ENCODE measurements at regions not wholly inside any gene's neighbourhood (a gene's known extent, or its start where the extent isn't known, plus 50 kb on each side); places are given as distances from the start of the nearest gene placed in this dataset.

DNA sequence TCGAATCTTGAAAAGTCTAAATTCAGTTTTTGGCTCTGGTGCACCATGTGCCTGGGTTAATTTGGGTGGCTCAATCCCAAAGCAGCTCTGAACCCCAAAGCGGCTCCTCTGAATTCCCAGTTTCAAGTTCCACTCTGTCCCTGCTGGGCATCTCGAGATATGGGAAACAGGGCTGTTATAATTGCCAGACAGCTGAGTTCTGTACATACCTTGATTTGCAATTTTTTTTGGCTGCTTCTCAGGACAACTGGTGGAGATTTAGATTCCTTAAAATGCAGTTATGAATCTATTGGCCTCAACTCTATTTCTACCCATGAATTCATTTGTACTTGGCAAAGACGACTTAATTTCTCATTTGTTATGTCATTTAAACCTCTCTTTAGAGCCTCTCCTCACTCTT lies 808.5 kb downstream of the TLE4 start:
- Histone ChIP-seq H4K91ac (replicated peaks; ENCODE audit: insufficient read length, low read length) (no peak overlapping the region), H3K36me3 (ENCODE audit: control insufficient read depth in 2 of 4, insufficient read depth in 4 of 4, low read length in 3 of 4) (no peaks in the 10 kb centered on the region), H3K79me1 (ENCODE audit: low read depth, low read length) (no peaks in the 10 kb centered on the region), H3K4me3 (ENCODE audit: extremely low read depth in 1 of 4, insufficient read depth in 2 of 4, low read depth in 3 of 4, low read length in 4 of 4) (no peak overlapping the region), H3K4ac (replicated peaks; ENCODE audit: insufficient read length, low read depth, low read length) (no peak overlapping the region), H3K27me3 (replicated peaks in 1 of 4; ENCODE audit: control insufficient read depth in 3 of 4, extremely low read depth in 1 of 4, insufficient read depth in 3 of 4, low read length in 3 of 4) (no peaks in the 10 kb centered on the region), H2BK12ac (ENCODE audit: low read depth, low read length) (no peak overlapping the region), H2AFZ (ENCODE audit: low read length) (no peak overlapping the region), H4K8ac (ENCODE audit: extremely low read depth, insufficient read depth, low read length) (no peak overlapping the region), H2BK120ac (replicated peaks; ENCODE audit: low read depth, low read length) (no peak overlapping the region), H3K23ac (ENCODE audit: insufficient read length) (no peak overlapping the region), H3K4me2 (ENCODE audit: insufficient read depth in 1 of 2, low read depth in 2 of 2, low read length in 2 of 2) (no peak overlapping the region), H2BK15ac (ENCODE audit: low read length) (no peak overlapping the region), H3K18ac (ENCODE audit: extremely low read depth, low read length) (no peak overlapping the region), H3K9ac (replicated peaks in 1 of 4; ENCODE audit: extremely low read depth in 1 of 4, low read depth in 3 of 4, low read length in 3 of 4) (no peak overlapping the region), H4K20me1 (replicated peaks in 1 of 2; ENCODE audit: control insufficient read depth in 1 of 2, insufficient read depth in 2 of 2, low read length in 2 of 2) (no peaks in the 10 kb centered on the region), H3K9me3 (ENCODE audit: insufficient read depth in 2 of 2, low read depth in 1 of 2, low read length in 1 of 2) (no peaks in the 10 kb centered on the region), H2BK20ac (ENCODE audit: low read length) (no peak overlapping the region), H3K23me2 (ENCODE audit: low read depth, low read length) (no peaks in the 10 kb centered on the region), H3K56ac (replicated peaks; ENCODE audit: insufficient read length, low read depth, low read length) (no peak overlapping the region), H4K5ac (ENCODE audit: insufficient read length, low read depth, low read length) (no peak overlapping the region), H3K14ac (ENCODE audit: insufficient read length) (no peak overlapping the region), H3K27ac (ENCODE audit: low read depth, low read length) (no peak overlapping the region), H3K79me2 (ENCODE audit: control insufficient read depth in 1 of 2, insufficient read depth in 2 of 2, low read length in 2 of 2) (no peaks in the 10 kb centered on the region), H2AK5ac (ENCODE audit: low read depth, low read length) (no peak overlapping the region), H3K4me1 (replicated peaks in 1 of 4; ENCODE audit: control insufficient read depth in 3 of 4, insufficient read depth in 4 of 4, low read length in 3 of 4) (peaks cover 0 to 6% (median 0%) of the 10 kb centered on the region in 4 experiments; a peak in 3 of 7 replicates), H2BK5ac (ENCODE audit: low read depth, low read length) (no peak overlapping the region)
- CTCF ChIA-PET (ENCODE audit: partially characterized antibody) = no interaction called here
- FAIRE-seq (no peak), DNase-seq (ENCODE audit: low read depth in 1 of 2, low spot score in 2 of 2) (no peak)
- no peak for TF ChIP-seq MAFK (IDR thresholded peaks at IDR 0.05; ENCODE audit: low read depth, low read length)
- TF ChIP-seq RFX5 (IDR thresholded peaks at IDR 0.05; ENCODE audit: borderline replicate concordance, low read depth, low read length) = no peak
- TF ChIP-seq KDM1A (IDR thresholded peaks at IDR 0.05; ENCODE audit: borderline replicate concordance, low read length) = no peak
- TF ChIP-seq EZH2 (IDR thresholded peaks at IDR 0.05; ENCODE audit: low read depth, low read length, severe bottlenecking) = no peak
- TF ChIP-seq USF2 (IDR thresholded peaks at IDR 0.05; ENCODE audit: low read length) = no peak
- no peak for TF ChIP-seq TAF1 (IDR thresholded peaks at IDR 0.05; ENCODE audit: low read depth, low read length)
- no peak for TF ChIP-seq ASH2L (IDR thresholded peaks at IDR 0.05; ENCODE audit: low read length)
- no peak for TF ChIP-seq HDAC2 (IDR thresholded peaks at IDR 0.05; ENCODE audit: borderline replicate concordance in 1 of 2, low read depth in 2 of 2, low read length in 2 of 2)
- TF ChIP-seq YY1 (IDR thresholded peaks at IDR 0.05; ENCODE audit: low read depth, low read length) = no peak
- TF ChIP-seq SAP30 (IDR thresholded peaks at IDR 0.05; ENCODE audit: insufficient read depth, insufficient replicate concordance, low read length) = no peak
- no peak for TF ChIP-seq POLR2AphosphoS5 (IDR thresholded peaks at IDR 0.05; ENCODE audit: low read depth, low read length)
- POLR2A ChIA-PET (ENCODE audit: partially characterized antibody) = no interaction called here
- WGBS, 2 experiments (ENCODE audit: extremely low coverage in 1 of 2, insufficient coverage in 1 of 2, insufficient read length in 1 of 2, insufficient replicate concordance in 2 of 2, low coverage in 1 of 2, low lambda C conversion rate in 2 of 2, missing lambda C conversion rate in 1 of 2) = 79% methylated on average over 4 of the region's 4 CpGs; no CpG with 5 or more reads in 1 of the 2 experiments
